D721Med (cell line): ENCODE measurements at regions not wholly inside any gene's neighbourhood (a gene's known extent, or its start where the extent isn't known, plus 50 kb on each side); places are given as distances from the start of the nearest gene placed in this dataset.
"Not testable (repeated sequence)": the region's sequence is repeated elsewhere in the genome, so short reads cannot be mapped to it uniquely, and the experiment has no call there.

ENCODE experiments used
- DNase-seq: peaks from one replicate; pipeline ENCODE4 v3.0.0; 2011; ENCODE audit warnings: low spot score; ENCODE audit not compliant: insufficient read length
- FAIRE-seq: peaks from 2 replicates; lab custom pipeline; 2011; peaks lifted over from hg19 to GRCh38; lab: Jason Lieb, UNC
- TF ChIP-seq, protein P1 (sequence below): IDR thresholded peaks from 2 replicates; pipeline ENCODE4 v1.5.1; 2012; ENCODE audit warnings: mild to moderate bottlenecking, control low read depth; ENCODE audit not compliant: insufficient read depth; ENCODE audit errors: missing control alignments

DNA sequence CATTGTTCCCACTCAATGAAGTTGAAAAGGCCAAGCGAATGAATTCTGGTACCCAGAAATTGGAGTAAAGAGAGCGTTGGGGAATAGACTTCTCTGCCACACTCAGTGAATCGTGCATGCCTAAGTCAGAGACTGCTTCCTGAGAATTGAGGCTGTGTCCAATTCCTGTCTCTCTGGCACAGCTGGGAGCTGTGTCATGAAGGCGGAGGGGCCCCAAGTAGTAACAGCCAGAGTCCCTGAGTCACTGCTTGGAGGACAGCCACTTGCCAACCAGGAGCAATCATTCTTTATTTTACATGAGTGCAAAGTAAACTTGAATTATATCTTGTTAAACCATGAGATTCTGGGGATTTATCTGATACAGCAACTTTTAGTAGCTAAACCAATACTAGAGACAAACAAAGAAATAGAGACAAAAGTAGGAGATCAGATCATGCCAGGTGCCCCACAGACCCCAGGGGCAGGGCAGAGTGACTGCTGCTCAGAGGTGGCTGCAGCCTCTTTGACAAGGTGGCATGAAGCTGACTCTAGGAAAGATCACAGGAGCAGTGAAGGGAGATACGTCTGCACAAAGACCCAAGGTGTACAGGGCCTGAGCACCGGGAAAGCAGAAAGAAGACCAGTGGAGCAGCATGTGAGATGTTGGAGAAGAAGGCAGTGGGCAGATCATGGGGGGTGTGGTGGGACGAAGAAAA is 246.0 kb downstream of the GADD45G start:
- no peak for FAIRE-seq
- no peak for DNase-seq
- TF ChIP-seq, protein P1, sequence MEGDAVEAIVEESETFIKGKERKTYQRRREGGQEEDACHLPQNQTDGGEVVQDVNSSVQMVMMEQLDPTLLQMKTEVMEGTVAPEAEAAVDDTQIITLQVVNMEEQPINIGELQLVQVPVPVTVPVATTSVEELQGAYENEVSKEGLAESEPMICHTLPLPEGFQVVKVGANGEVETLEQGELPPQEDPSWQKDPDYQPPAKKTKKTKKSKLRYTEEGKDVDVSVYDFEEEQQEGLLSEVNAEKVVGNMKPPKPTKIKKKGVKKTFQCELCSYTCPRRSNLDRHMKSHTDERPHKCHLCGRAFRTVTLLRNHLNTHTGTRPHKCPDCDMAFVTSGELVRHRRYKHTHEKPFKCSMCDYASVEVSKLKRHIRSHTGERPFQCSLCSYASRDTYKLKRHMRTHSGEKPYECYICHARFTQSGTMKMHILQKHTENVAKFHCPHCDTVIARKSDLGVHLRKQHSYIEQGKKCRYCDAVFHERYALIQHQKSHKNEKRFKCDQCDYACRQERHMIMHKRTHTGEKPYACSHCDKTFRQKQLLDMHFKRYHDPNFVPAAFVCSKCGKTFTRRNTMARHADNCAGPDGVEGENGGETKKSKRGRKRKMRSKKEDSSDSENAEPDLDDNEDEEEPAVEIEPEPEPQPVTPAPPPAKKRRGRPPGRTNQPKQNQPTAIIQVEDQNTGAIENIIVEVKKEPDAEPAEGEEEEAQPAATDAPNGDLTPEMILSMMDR: no peak

DNA sequence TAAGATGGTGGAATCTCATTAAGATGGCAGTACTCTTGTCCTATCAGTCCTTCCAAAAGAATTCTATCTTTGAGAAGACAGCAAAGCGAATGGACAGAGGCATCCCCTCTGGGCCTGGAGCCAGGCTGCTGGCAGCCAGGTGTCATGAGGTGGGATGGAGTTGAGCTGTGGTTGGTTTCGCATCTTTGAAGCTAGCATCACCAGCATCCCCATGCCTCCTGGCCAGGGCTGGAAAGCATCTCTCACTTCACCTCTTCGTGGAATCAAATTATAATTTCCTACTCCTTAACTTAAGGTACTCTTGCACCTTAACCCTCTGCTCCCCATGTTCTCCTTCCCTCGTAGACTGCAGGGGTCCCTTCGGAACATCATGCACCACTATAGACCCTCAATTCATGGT is 248.3 kb downstream of the GADD45G start:
- FAIRE-seq (no peak), DNase-seq (no peak)
- TF ChIP-seq, protein P1: no peak

DNA sequence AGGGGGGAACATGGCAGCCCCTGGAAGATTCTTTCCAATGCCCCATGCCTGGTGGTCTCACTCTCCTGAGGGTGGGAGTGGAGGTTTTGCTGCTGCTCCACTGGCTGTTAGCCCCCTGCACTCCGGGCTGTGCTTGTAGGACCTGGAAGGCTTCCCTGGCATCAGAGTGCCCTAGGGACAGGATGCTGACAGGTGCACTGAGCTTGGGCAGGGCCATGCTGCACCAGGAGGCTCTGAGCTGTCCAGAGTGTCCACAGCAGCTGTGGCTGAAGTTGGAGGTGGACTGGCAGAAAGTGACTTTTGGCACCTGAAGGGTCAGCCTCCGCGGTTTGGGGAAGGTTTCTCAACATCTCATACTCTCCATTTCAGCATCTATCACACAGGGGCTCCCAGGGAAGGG is 249.1 kb downstream of the GADD45G start:
- TF ChIP-seq, protein P1: no peak
- FAIRE-seq (no peak), DNase-seq (no peak)

DNA sequence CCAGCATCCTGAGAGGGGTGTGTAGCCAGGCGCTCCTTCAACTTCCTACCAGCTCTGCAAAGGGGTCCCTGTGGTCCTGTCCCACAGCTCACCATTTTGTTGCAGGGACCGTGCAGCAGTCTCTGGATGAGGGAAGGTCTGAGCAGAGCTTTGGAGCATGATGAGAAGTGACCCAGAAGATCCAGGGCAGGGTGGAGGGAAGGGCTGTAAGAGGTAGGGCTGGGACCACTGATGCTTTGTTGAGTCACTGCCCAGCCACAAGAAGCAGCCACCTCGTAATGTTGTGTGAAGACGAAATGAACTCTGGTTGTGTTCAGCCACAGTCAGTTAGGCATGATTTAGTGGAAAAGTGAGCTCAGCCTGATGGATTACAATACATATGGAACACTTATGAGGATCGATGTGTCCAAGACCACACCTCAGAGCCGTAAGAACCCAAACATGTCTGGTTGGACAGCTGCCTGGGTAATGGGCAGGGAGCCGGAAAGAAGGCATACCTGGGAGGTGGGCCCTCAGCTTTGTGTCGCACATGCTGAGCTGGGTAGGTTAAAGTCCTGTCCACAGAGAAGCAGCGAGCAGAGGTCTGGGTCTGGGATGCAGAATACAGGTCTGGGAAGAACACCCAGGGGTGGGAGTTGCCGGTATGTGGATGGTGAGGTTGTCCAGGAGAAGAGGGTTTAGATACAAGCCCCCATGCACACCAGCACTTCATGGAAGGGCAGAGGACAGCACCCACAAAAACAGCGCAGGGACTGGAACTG is 250.1 kb downstream of the GADD45G start:
- no peak for FAIRE-seq
- DNase-seq: no peak
- TF ChIP-seq, protein P1: no peak

DNA sequence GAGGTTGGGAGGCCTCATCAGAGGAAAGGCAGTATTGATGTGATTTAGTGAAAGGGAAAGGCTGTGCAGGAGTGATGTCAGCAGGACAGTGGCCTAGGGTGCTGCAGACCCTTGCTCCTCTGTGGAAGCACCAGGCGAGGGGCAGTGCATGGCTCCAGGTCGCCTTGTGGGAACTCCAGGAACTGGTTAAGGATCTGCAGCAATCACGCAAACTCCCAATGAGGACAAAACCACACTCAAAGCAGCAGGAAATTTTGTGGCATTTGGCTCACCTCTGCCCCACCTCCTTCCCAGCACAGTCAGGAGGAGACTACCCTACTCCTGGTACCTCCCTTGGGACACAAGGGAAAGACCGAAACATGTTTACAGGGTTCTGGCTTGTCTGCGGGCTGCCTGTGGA is 251.5 kb downstream of the GADD45G start:
- not testable (repeated sequence) for DNase-seq, FAIRE-seq

DNA sequence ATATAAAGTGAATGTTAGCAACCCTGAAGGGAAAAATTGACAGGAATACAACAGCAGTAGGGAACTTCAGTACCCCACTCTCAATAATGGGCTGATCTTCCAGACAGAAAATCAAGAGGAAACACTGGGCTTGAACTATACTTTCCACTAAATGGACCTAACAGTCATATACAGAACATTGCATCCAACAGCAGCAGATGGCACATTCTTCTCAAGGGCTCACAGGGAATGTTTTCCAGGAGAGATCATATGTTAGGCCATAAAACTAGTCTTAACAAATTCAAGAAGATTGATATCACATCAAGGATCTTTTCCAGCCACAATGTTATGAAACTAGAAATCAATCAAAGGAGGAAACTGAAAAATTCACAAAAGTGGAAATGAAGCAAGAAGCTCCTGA is 252.1 kb downstream of the GADD45G start:
- FAIRE-seq, DNase-seq: not testable (repeated sequence)

DNA sequence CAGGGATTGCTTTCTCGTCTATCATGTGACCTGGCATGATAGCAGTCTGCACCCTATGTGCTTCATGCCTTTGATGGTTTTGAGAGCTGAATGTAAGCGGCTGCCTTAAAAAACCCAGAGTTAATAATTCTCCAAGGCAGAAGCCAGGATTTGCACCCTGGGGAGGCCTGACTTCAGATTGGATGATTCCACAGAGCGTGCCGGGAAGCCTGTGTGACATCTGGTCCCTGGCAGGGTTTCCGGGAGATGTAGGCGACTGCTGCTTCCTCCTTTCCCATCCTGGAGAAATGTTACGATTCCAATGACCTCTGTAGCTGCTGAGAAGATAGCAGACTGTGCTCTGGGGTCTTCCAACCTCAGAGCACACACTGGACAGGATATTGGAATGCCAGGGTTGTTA is 255.0 kb downstream of the GADD45G start:
- not testable (repeated sequence) for DNase-seq, FAIRE-seq

DNA sequence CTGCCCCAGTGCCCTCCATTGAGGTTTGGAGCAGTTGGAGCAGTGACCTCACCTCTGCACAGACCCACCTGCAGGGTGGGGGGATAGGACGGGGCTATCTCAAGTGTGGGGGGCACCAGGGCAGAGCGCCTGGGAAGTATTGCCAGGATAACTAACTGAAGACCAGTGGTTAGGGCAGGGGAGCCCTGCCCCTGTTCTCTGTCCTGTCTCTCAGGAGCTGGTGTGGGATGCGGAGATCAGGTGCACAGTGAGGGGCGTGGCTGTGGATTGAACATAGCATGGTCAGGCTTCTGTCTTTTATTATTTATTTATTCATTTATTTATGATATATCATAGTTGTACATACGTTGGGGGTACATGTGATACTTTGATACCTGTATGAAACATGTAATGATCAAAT is 256.6 kb downstream of the GADD45G start:
- FAIRE-seq, DNase-seq: not testable (repeated sequence)

DNA sequence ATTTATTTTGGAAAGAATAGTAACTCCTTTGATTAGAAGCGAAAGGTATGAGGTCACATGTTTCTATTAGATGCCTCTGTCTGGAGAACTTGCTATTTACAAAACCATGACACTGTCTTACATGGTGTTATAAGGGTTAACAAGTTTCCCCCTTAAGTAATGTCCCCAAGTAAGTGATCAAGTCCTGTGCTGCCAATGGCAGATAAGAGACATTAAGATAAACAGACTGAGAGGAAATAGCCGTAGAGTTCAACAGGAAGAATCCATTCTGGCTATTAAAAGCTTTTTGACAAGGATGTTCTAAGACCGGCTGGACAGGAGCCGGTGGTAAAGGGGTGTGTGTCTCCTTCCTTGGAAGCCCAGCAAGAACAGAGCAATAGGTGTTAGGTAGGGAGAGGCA is 257.5 kb downstream of the GADD45G start:
- FAIRE-seq (no peak), DNase-seq (no peak)
- TF ChIP-seq, protein P1: no peak
